SK-N-SH treated with all-trans-retinoic acid at 6 μM for 48 hours (cell line): ENCODE measurements at regions not wholly inside any gene's neighbourhood (a gene's known extent, or its start where the extent isn't known, plus 50 kb on each side); places are given as distances from the start of the nearest gene placed in this dataset.

Experiments
- ATAC-seq: fragments of 200-7000 bp; cut with Tn5 transposase; 3 replicates; pipeline ENCODE4 v1.9.1; 2020; ENCODE audit warnings: mild to moderate bottlenecking, moderate library complexity
- ARNTL ChIP-seq: fragments of 450-650 bp; formaldehyde crosslinking; IDR thresholded peaks from 2 replicates; pipeline ENCODE4 v1.5.0; 2020; ENCODE audit warnings: low read depth, mild to moderate bottlenecking, moderate library complexity, borderline replicate concordance
- BACH2 ChIP-seq: fragments of 250-450 bp; sonication (Bioruptor Pico); IDR thresholded peaks from 2 replicates; pipeline ENCODE4 v1.9.0; 2021; ENCODE audit warnings: mild to moderate bottlenecking, borderline replicate concordance
- CSDC2 ChIP-seq: fragments of 250-450 bp; sonication (Bioruptor Pico); IDR thresholded peaks from 2 replicates; pipeline ENCODE4 v1.5.0; 2020; ENCODE audit warnings: mild to moderate bottlenecking, moderate library complexity
- ESRRG ChIP-seq: fragments of 250-450 bp; sonication (Bioruptor Pico); IDR thresholded peaks from 2 replicates; pipeline ENCODE4 v1.6.1; 2021; ENCODE audit warnings: mild to moderate bottlenecking
- GLIS3 ChIP-seq: fragments of 250-450 bp; sonication (Bioruptor Pico); IDR thresholded peaks from 2 replicates; pipeline ENCODE4 v1.5.0; 2020; ENCODE audit warnings: mild to moderate bottlenecking, moderate library complexity
- ISL1 ChIP-seq: fragments of 250-450 bp; sonication (Bioruptor Pico); IDR thresholded peaks from 2 replicates; pipeline ENCODE4 v2.1.2; 2022; ENCODE audit warnings: mild to moderate bottlenecking, moderate library complexity
- PPARA ChIP-seq: fragments of 250-450 bp; sonication (Bioruptor Pico); IDR thresholded peaks from 2 replicates; pipeline ENCODE4 v1.5.0; 2020; ENCODE audit warnings: mild to moderate bottlenecking, borderline replicate concordance
- RARB ChIP-seq: fragments of 250-450 bp; sonication (Bioruptor Pico); IDR thresholded peaks from 2 replicates; pipeline ENCODE4 v1.8.0; 2021; ENCODE audit warnings: mild to moderate bottlenecking, moderate library complexity
- SNAI2 ChIP-seq: fragments of 250-450 bp; sonication (Bioruptor Pico); IDR thresholded peaks from 2 replicates; pipeline ENCODE4 v1.5.0; 2020; ENCODE audit warnings: mild to moderate bottlenecking, moderate library complexity
- TCF4 ChIP-seq: fragments of 250-450 bp; sonication (Bioruptor Pico); IDR thresholded peaks from 2 replicates; pipeline ENCODE4 v1.8.0; 2021; ENCODE audit warnings: mild to moderate bottlenecking, moderate library complexity, borderline replicate concordance
- TOX ChIP-seq: fragments of 250-450 bp; sonication (Bioruptor Pico); IDR thresholded peaks from 2 replicates; pipeline ENCODE4 v1.8.0; 2021; ENCODE audit warnings: mild to moderate bottlenecking, moderate library complexity, borderline replicate concordance
- ZC3H10 ChIP-seq: fragments of 250-450 bp; sonication (Bioruptor Pico); IDR thresholded peaks from 2 replicates; pipeline ENCODE4 v1.5.1; 2021; ENCODE audit warnings: mild to moderate bottlenecking, moderate library complexity
- ZFP3 ChIP-seq: fragments of 250-450 bp; sonication (Bioruptor Pico); IDR thresholded peaks from 2 replicates; pipeline ENCODE4 v1.5.0; 2020; ENCODE audit warnings: mild to moderate bottlenecking, moderate library complexity
- ZFP30 ChIP-seq: fragments of 450-650 bp; formaldehyde crosslinking; IDR thresholded peaks from 2 replicates; pipeline ENCODE4 v1.5.0; 2022; ENCODE audit warnings: mild to moderate bottlenecking, moderate library complexity
- ZNF565 ChIP-seq: fragments of 450-650 bp; formaldehyde crosslinking; conservative IDR thresholded peaks from 2 replicates; pipeline ENCODE4 v1.5.0; 2020; ENCODE audit warnings: low read depth, mild to moderate bottlenecking, moderate library complexity
- ZNF70 ChIP-seq: fragments of 450-650 bp; formaldehyde crosslinking; IDR thresholded peaks from 2 replicates; pipeline ENCODE4 v1.5.0; 2020; ENCODE audit warnings: mild to moderate bottlenecking, moderate library complexity
- ZNF8 ChIP-seq: fragments of 450-650 bp; formaldehyde crosslinking; IDR thresholded peaks from 2 replicates; pipeline ENCODE4 v1.5.0; 2020; ENCODE audit warnings: mild to moderate bottlenecking, moderate library complexity
- TF ChIP-seq, protein P1 (sequence below): fragments of 250-450 bp; sonication (Bioruptor Pico); IDR thresholded peaks from 2 replicates; pipeline ENCODE4 v1.8.0; 2020; ENCODE audit warnings: mild to moderate bottlenecking, moderate library complexity, borderline replicate concordance
- TF ChIP-seq, protein P2 (sequence below): fragments of 250-450 bp; sonication (Bioruptor Pico); IDR thresholded peaks from 2 replicates; pipeline ENCODE4 v1.5.1; 2020; ENCODE audit warnings: low read depth, mild to moderate bottlenecking, moderate library complexity
- TF ChIP-seq, protein P3 (sequence below): fragments of 250-450 bp; sonication (Bioruptor Pico); IDR thresholded peaks from 2 replicates; pipeline ENCODE4 v1.5.1; 2021; ENCODE audit warnings: mild to moderate bottlenecking, moderate library complexity
- TF ChIP-seq, protein P4 (sequence below): fragments of 250-450 bp; sonication (Bioruptor Pico); IDR thresholded peaks from 2 replicates; pipeline ENCODE4 v1.8.0; 2021; ENCODE audit warnings: low read depth, mild to moderate bottlenecking, moderate library complexity, borderline replicate concordance
- TF ChIP-seq, protein P5 (sequence below): fragments of 250-450 bp; sonication (Bioruptor Pico); IDR thresholded peaks from 2 replicates; pipeline ENCODE4 v1.5.0; 2020; ENCODE audit warnings: mild to moderate bottlenecking, moderate library complexity

DNA sequence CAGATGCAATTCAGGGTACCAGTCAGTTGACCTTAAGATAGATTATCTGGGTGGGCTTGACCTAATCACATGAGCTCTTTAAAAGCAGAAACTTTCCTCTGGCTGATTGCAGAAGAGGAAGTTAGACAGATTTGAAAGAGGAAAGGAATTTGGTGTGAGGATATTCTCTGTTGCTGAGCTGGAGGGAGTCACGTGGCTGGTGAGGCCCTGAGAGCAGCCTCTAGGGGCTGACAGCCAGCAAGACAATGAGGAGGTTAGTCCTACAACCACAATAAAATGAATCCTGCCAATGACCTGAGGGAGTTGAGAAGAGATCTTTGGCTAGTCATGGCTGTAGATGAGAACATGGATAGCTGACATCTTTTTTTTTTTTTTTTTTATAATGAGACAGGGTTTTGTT is 87.0 kb upstream of the B3GAT2 start:
- ATAC-seq = no peak
- TF ChIP-seq PPARA (CRISPR knock-in tag) (no peak), TCF4 (CRISPR knock-in tag) (no peak), GLIS3 (CRISPR knock-in tag) (no peak), ZC3H10 (no peak), ZNF565 (no peak), TOX (no peak), ARNTL (CRISPR knock-in tag) (no peak), BACH2 (no peak)
- TF ChIP-seq, protein P1, sequence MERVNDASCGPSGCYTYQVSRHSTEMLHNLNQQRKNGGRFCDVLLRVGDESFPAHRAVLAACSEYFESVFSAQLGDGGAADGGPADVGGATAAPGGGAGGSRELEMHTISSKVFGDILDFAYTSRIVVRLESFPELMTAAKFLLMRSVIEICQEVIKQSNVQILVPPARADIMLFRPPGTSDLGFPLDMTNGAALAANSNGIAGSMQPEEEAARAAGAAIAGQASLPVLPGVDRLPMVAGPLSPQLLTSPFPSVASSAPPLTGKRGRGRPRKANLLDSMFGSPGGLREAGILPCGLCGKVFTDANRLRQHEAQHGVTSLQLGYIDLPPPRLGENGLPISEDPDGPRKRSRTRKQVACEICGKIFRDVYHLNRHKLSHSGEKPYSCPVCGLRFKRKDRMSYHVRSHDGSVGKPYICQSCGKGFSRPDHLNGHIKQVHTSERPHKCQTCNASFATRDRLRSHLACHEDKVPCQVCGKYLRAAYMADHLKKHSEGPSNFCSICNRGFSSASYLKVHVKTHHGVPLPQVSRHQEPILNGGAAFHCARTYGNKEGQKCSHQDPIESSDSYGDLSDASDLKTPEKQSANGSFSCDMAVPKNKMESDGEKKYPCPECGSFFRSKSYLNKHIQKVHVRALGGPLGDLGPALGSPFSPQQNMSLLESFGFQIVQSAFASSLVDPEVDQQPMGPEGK = no peak
- TF ChIP-seq, protein P2, sequence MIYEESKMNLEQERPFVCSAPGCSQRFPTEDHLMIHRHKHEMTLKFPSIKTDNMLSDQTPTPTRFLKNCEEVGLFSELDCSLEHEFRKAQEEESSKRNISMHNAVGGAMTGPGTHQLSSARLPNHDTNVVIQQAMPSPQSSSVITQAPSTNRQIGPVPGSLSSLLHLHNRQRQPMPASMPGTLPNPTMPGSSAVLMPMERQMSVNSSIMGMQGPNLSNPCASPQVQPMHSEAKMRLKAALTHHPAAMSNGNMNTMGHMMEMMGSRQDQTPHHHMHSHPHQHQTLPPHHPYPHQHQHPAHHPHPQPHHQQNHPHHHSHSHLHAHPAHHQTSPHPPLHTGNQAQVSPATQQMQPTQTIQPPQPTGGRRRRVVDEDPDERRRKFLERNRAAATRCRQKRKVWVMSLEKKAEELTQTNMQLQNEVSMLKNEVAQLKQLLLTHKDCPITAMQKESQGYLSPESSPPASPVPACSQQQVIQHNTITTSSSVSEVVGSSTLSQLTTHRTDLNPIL (CRISPR knock-in tag) = no peak

DNA sequence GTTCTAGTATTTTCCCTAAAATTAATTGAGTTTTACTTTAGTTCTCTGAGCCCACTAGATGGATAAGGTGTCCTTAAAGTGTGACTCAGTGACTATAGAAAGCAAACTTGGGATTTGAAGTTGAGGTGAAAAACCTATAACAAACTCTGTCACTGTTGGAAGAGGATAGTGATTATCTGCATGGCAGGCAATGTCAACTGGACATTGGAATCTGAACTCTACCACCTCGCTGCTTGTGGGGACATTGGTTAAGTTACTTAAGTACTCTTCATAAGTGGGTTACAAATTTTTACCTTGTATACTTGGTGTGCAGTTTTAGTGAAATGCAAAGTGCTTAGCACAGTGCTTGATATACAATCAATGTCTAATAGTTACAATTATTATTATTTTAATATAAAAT is 87.9 kb upstream of the B3GAT2 start:
- ATAC-seq = no peak
- TF ChIP-seq, protein P2 (CRISPR knock-in tag) = no peak
- TF ChIP-seq, protein P3, sequence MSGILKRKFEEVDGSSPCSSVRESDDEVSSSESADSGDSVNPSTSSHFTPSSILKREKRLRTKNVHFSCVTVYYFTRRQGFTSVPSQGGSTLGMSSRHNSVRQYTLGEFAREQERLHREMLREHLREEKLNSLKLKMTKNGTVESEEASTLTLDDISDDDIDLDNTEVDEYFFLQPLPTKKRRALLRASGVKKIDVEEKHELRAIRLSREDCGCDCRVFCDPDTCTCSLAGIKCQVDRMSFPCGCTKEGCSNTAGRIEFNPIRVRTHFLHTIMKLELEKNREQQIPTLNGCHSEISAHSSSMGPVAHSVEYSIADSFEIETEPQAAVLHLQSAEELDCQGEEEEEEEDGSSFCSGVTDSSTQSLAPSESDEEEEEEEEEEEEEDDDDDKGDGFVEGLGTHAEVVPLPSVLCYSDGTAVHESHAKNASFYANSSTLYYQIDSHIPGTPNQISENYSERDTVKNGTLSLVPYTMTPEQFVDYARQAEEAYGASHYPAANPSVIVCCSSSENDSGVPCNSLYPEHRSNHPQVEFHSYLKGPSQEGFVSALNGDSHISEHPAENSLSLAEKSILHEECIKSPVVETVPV (CRISPR knock-in tag) = no peak
- TF ChIP-seq, protein P4, sequence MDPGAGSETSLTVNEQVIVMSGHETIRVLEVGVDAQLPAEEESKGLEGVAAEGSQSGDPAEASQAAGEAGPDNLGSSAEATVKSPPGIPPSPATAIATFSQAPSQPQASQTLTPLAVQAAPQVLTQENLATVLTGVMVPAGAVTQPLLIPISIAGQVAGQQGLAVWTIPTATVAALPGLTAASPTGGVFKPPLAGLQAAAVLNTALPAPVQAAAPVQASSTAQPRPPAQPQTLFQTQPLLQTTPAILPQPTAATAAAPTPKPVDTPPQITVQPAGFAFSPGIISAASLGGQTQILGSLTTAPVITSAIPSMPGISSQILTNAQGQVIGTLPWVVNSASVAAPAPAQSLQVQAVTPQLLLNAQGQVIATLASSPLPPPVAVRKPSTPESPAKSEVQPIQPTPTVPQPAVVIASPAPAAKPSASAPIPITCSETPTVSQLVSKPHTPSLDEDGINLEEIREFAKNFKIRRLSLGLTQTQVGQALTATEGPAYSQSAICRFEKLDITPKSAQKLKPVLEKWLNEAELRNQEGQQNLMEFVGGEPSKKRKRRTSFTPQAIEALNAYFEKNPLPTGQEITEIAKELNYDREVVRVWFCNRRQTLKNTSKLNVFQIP = no peak
- TF ChIP-seq GLIS3 (CRISPR knock-in tag) (no peak), BACH2 (no peak), ESRRG (CRISPR knock-in tag) (no peak), ISL1 (CRISPR knock-in tag) (no peak), ZFP30 (CRISPR knock-in tag) (no peak), SNAI2 (CRISPR knock-in tag) (no peak), ARNTL (CRISPR knock-in tag) (no peak), TOX (no peak), RARB (CRISPR knock-in tag) (no peak), ZNF70 (CRISPR knock-in tag) (no peak), TCF4 (CRISPR knock-in tag) (no peak), ZFP3 (CRISPR knock-in tag) (no peak), ZNF8 (CRISPR knock-in tag) (no peak), ZNF565 (no peak), CSDC2 (no peak)
- TF ChIP-seq, protein P1 = no peak
- TF ChIP-seq, protein P5, sequence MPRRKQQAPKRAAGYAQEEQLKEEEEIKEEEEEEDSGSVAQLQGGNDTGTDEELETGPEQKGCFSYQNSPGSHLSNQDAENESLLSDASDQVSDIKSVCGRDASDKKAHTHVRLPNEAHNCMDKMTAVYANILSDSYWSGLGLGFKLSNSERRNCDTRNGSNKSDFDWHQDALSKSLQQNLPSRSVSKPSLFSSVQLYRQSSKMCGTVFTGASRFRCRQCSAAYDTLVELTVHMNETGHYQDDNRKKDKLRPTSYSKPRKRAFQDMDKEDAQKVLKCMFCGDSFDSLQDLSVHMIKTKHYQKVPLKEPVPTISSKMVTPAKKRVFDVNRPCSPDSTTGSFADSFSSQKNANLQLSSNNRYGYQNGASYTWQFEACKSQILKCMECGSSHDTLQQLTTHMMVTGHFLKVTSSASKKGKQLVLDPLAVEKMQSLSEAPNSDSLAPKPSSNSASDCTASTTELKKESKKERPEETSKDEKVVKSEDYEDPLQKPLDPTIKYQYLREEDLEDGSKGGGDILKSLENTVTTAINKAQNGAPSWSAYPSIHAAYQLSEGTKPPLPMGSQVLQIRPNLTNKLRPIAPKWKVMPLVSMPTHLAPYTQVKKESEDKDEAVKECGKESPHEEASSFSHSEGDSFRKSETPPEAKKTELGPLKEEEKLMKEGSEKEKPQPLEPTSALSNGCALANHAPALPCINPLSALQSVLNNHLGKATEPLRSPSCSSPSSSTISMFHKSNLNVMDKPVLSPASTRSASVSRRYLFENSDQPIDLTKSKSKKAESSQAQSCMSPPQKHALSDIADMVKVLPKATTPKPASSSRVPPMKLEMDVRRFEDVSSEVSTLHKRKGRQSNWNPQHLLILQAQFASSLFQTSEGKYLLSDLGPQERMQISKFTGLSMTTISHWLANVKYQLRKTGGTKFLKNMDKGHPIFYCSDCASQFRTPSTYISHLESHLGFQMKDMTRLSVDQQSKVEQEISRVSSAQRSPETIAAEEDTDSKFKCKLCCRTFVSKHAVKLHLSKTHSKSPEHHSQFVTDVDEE = no peak
